SK-N-MC (cell line): ENCODE measurements at regions not wholly inside any gene's neighbourhood (a gene's known extent, or its start where the extent isn't known, plus 50 kb on each side); places are given as distances from the start of the nearest gene placed in this dataset.

Experiments used
- DNase-seq: peaks from one replicate; pipeline ENCODE4 v3.0.0-alpha.2; 2011; ENCODE audit warnings: low read depth, low spot score
- H3K27ac ChIP-seq: fragments of 200-600 bp; sonication (generic); 2 replicates; pipeline ENCODE4 v1.5.1; 2016; ENCODE audit warnings: mixed run types
- H3K36me3 ChIP-seq: fragments of 200-600 bp; sonication (generic); 2 replicates; pipeline ENCODE4 v1.6.1; 2017; ENCODE audit warnings: antibody characterized with exemption, low read length, mixed read lengths; ENCODE audit not compliant: insufficient read depth
- H3K4me3 ChIP-seq: fragments of 200-600 bp; sonication (generic); 2 replicates; pipeline ENCODE4 v1.5.1; 2016
- H3K9ac ChIP-seq: fragments of 200-600 bp; sonication (generic); 2 replicates; pipeline ENCODE4 v1.8.0; 2017; ENCODE audit warnings: mixed run types, mixed read lengths; ENCODE audit not compliant: insufficient read length
- H3K9me3 ChIP-seq: fragments of 200-600 bp; sonication (generic); 2 replicates; pipeline ENCODE4 v1.6.1; 2017; ENCODE audit warnings: low read depth, mild to moderate bottlenecking, antibody characterized with exemption, low read length, moderate library complexity, mixed read lengths
- EZH2 ChIP-seq: fragments of 200-600 bp; sonication (generic); IDR thresholded peaks from one replicate; pipeline ENCODE4 v1.6.1; 2017; ENCODE audit warnings: antibody characterized with exemption
- FOXP2 ChIP-seq: optimal IDR thresholded peaks from 2 replicates; pipeline ENCODE3; 2011; ENCODE audit warnings: mild to moderate bottlenecking, moderate library complexity; ENCODE audit not compliant: insufficient read depth; ENCODE audit errors: extremely low read length, control extremely low read depth
- POLR2AphosphoS5 ChIP-seq: IDR thresholded peaks from 2 replicates; pipeline ENCODE4 v1.6.1; 2012; ENCODE audit warnings: mild to moderate bottlenecking, low read depth, low read length, borderline replicate concordance

GRCh38 chr1:14332158-14332557 lies 266.3 kb upstream of the KAZN start:
- Histone ChIP-seq H3K27ac (no peak overlapping the region), H3K4me3 (no peak overlapping the region)
- no peak for DNase-seq

DNA sequence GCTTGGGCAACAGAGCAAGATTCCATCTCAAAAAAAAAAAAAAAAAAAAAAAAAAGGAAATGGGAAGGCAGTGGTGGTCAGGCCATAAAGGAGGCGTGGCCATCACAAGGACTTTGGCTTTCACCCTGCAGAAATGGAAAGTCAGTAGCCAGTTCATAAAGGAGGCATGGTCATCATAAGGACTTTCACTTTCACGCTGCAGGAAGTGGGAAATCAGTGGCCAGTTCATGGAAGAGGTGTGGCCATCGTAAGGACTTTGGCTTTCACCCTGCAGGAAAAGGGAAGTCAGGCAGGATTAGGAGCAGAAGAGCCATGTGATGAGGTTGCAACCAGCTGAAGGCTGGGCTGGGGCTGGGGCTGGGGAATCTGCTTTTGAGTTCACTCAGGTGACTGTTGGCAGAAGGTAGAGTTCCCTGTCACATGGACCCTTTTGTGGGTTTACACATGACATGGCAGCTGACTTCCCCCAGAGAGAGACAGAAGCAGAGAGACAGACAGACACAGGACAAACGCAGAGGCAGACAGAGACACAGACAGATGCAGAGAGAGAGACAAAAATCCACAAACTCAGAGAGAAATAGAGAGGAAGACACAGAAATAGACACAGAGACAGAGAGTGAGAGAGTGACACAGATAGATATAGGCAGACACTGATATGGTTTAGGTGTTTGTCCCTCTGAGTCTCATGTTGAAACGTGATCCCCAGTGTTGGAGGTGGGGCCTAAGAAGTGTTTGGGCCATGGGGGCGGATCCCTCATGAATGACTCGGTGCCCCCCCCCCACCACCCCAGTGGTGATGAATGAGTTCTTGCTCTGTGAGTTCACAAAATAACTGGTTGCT lies 263.9 kb upstream of the KAZN start:
- no peak overlapping the region for H3K4me3 ChIP-seq

More at GRCh38 chr1:14332158-14332557, 266.3 kb upstream of the KAZN start:
- H3K36me3 ChIP-seq: no peaks in the 10 kb centered on the region
- no peak overlapping the region for H3K9ac ChIP-seq
- no peak for TF ChIP-seq FOXP2
- no peak for TF ChIP-seq EZH2
- no peak for TF ChIP-seq POLR2AphosphoS5
- H3K9me3 ChIP-seq: no peaks in the 10 kb centered on the region

DNA sequence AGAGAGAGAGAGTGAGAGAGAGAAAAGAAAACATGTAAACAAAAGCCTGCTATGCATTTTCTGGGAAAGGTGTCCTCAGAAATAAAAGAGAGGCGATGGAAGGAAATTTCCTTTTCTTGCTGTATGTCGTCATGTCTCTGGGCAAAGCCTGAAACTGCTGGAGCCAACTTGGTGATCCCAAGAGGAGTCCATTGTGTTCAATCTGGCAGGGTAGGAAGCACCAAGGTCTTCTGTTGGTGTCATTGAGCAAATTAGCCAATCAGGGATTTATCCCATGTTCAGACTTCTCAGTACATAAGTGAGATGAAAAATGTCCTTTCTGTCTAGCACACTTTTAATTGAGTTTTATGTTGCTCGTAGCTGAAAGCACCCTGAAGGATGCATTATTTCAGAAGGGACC lies 260.0 kb upstream of the KAZN start:
- H3K36me3 ChIP-seq: no peaks in the 10 kb centered on the region
- no peak overlapping the region for H3K27ac ChIP-seq
- H3K9me3 ChIP-seq: no peaks in the 10 kb centered on the region
- H3K9ac ChIP-seq: no peak overlapping the region
- DNase-seq: no peak
- TF ChIP-seq FOXP2: no peak
- TF ChIP-seq EZH2: no peak
- no peak for TF ChIP-seq POLR2AphosphoS5
- no peak overlapping the region for H3K4me3 ChIP-seq

More for the DNA sequence above, 263.9 kb upstream of the KAZN start:
- DNase-seq: no peak
- Histone ChIP-seq H3K9me3 (no peaks in the 10 kb centered on the region), H3K9ac (no peak overlapping the region), H3K36me3 (no peaks in the 10 kb centered on the region), H3K27ac (no peak overlapping the region)
- TF ChIP-seq EZH2: no peak
- no peak for TF ChIP-seq POLR2AphosphoS5
- no peak for TF ChIP-seq FOXP2

- Histone ChIP-seq H3K9me3 (no peaks in the 10 kb centered on the region), H3K4me3 (no peak overlapping the region), H3K36me3 (no peaks in the 10 kb centered on the region), H3K9ac (no peak overlapping the region), H3K27ac (no peak overlapping the region)
- TF ChIP-seq EZH2: no peak
- no peak for TF ChIP-seq FOXP2
- no peak for DNase-seq
Observed at GRCh38 chr1:14339288-14339687, 259.2 kb upstream of the KAZN start.

DNA sequence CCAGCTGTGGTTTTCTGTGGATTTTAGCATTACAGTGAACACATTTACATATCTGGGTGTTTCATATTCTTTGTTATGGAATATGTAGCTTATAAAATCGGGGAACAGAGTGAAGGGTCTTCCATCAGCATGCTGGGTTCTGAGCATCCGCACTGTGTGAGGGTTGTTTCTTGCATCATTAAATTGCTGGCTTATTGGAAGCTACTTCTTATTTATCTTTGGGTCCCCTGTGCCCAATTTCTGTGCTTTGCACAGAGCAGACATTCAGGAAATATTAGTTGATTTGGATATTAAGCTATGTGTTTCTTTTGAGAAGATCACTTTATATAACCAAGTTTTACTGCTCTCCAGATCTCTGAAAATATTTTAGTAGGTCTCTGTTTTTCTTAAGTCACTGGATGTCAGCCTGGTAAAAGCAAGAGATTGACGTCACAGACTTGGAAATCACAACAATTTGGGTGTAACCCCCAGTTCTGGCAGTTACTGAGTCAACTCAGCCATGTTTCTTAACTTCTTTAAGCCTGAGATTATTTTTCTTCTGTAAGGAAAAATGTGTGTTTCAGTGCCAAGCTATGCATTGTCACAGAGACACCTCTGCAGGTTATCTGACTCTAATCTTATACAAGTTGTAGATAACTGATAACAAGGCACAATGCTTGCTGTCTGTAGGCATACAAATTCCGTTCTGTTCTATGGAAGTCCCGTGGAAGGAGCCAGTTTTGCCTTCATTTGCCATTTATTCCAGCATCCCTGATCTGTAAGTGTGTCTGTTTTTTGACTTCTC lies 258.3 kb upstream of the KAZN start:
- Histone ChIP-seq H3K36me3 (no peaks in the 10 kb centered on the region), H3K9ac (no peak overlapping the region), H3K9me3 (no peaks in the 10 kb centered on the region), H3K4me3 (no peak overlapping the region), H3K27ac (no peak overlapping the region)
- TF ChIP-seq EZH2 (no peak), POLR2AphosphoS5 (no peak), FOXP2 (no peak)
- DNase-seq: no peak

- TF ChIP-seq EZH2 (no peak), FOXP2 (no peak), POLR2AphosphoS5 (no peak)
- no peak overlapping the region for H3K9ac ChIP-seq
- H3K36me3 ChIP-seq: no peaks in the 10 kb centered on the region
- no peak overlapping the region for H3K4me3 ChIP-seq
- H3K9me3 ChIP-seq: no peaks in the 10 kb centered on the region
- no peak overlapping the region for H3K27ac ChIP-seq
- no peak for DNase-seq
Observed at GRCh38 chr1:14341147-14341546, 257.3 kb upstream of the KAZN start.

GRCh38 chr1:14345946-14346550 lies 252.4 kb upstream of the KAZN start:
- no peak for DNase-seq
- no peak overlapping the region for H3K4me3 ChIP-seq
- TF ChIP-seq FOXP2 (no peak), EZH2 (no peak), POLR2AphosphoS5 (no peak)
- H3K9me3 ChIP-seq: no peaks in the 10 kb centered on the region
- H3K36me3 ChIP-seq: no peaks in the 10 kb centered on the region
- no peak overlapping the region for H3K27ac ChIP-seq
- no peak overlapping the region for H3K9ac ChIP-seq

GRCh38 chr1:14347186-14347585 lies 251.3 kb upstream of the KAZN start:
- Histone ChIP-seq H3K4me3 (no peak overlapping the region), H3K9me3 (no peaks in the 10 kb centered on the region), H3K9ac (no peak overlapping the region), H3K36me3 (no peaks in the 10 kb centered on the region), H3K27ac (no peak overlapping the region)
- DNase-seq: no peak
- TF ChIP-seq EZH2 (no peak), FOXP2 (no peak), POLR2AphosphoS5 (no peak)

- Histone ChIP-seq H3K27ac (no peak overlapping the region), H3K36me3 (no peaks in the 10 kb centered on the region), H3K9me3 (no peaks in the 10 kb centered on the region), H3K4me3 (no peak overlapping the region), H3K9ac (no peak overlapping the region)
- TF ChIP-seq EZH2 (no peak), POLR2AphosphoS5 (no peak), FOXP2 (no peak)
- DNase-seq: no peak
Observed at GRCh38 chr1:14347776-14348175, 250.7 kb upstream of the KAZN start.
